NCI-H187 (cell line): ENCODE measurements at regions not wholly inside any gene's neighbourhood (a gene's known extent, or its start where the extent isn't known, plus 50 kb on each side); places are given as distances from the start of the nearest gene placed in this dataset.
"Not testable (repeated sequence)": the region's sequence is repeated elsewhere in the genome, so short reads cannot be mapped to it uniquely, and the experiment has no call there.

ENCODE experiments used
- DNase-seq, 2 experiments: peaks; one replicate each; lab custom pipeline; 2025; lab: John Stamatoyannopoulos, UW

DNA sequence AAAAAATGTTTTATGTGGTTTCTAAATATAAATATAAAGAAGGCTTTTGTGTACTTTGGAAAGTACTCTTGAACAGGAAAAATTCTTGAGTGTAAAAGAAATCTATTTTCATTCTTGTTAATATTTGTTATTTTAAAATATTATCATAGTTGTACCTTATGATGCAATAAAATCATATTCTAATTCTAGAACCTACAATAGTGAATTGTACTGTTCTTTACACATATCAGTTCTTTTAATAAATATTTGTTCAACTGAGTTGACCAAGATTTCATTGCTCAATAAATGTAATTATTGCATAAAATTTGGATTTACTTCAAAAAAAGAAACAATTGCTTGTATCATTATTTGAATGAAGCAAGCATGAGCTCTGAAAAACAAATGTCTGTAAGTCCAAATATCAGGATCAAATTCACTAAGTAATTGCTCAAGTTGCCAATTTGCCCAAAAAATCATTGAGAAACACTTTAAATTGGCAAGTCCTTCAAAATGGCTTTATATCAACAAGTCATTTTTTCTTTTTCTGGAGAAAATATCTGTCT is 191.6 kb upstream of the SLC16A7 start:
- DNase-seq = no peak

DNA sequence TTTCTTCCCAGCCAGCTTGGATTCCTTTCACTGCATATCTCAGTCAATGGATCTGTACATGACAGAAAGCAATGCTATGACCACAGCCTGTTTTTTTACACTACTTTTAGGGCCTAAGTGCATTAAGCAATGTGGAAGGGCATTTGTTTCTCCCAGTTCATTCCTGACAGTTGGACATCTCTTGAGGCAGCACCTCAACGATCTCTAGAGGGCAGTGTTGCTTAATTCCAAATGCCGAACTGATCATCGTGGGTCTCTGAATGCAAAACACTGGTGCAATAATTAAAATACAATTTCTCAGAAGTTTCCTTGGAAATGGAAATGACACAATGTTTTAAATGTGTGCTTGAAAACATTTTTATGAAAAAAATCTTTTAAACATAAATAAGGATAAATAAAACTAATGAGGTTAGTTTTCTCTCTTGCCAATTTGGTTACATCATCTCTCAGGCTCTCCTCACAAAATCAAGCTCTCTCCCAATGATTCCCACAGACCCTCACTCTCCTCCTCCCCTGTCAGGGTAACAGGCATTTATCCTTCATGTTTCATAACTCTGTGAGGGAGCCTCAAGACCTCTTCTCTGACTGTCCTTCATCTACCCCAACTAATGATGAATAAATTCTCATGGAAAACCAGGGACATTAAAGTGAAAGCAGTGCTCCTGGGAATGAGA is 192.4 kb upstream of the SLC16A7 start:
- DNase-seq = peak; percentile 39 to 43

DNA sequence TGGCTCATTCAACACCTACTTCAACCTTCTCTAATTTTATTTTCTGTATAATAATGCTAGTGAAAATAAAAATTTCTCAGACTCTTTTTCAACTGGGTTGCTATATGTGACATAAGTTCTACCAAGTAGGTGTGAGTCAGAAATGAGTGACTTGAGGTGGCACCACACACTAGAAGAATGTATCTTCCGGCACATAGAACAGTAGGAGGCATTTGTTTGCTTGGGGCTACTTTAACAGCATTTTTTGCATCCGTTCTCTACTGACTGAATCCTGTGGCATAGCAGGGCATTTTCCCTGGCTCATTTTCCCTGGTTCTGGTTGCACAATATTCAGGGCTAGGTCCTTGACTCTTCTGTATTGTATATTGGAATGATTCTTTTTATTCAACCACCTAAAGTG is 194.0 kb upstream of the SLC16A7 start:
- no peak for DNase-seq

DNA sequence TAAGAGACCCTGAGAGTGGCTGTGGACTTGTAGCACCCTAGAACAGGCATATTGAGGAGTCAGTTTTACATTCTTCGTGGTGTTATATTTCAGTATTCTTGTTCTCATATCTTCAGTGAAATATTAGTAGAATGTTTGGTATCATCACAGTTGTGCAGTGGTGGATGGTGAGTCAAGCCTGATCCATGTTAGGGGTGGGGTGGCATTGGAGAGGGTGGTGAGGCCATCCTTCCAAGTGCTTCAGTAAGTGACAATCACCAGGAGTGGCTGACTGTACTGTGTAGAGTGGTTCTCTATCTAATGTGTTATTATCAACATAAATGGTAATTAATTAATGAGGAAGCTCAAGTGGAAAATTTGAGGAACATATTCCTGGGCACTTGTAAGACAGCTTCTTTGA is 197.7 kb upstream of the SLC16A7 start:
- no peak for DNase-seq

DNA sequence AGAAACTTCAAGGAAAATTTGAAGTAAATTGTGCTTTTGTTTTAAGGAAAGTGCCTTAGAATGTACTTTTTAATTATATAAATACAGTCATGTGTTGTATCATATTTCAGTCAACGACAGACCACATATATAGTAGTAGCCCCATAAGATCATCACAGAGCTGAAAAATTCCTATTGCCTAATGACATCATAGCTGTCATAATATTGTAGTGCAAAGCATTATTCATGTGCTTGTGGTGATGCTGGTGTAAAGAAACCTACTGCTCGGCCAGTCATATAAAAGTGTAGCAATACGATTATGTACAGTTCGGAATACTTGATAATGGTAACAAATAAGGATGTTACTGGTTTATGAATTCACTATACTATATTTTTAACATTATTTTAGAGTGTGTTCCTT is 198.9 kb upstream of the SLC16A7 start:
- no peak for DNase-seq

DNA sequence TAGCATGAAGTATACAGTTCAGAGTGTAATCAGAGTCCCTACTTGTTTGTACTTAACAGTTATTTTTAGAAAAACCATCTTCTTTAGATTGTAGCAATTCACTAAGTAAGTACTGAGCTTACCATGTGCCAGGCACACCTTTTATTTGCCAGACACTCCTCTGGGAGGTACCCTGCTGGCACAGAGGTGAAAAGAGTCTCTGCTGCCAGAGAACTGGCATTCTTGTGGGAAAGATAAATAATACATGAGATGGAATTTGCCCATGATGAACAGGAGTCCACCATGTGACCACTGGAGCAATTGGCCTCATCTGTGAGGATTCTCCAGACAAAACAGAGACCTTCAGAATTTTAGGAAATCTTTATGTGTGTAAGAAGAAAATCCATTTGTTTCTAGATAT is 199.3 kb upstream of the SLC16A7 start:
- no peak for DNase-seq

DNA sequence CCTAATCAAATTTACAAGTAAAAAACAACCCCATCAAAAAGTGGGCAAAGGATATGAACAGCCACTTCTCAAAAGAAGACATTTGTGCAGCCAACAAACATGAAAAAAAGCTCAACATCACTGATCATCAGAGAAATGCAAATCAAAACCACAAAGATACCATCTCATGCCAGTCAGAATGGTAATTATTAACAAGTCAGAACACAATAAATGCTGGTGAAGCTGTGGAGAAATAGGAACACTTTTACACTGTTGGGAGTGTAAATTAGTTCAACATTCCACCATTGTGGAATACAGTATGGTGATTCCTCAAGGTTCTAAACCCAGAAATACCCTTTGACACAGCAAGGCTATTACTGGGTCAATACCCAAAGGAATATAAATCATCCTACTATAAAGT is 200.5 kb upstream of the SLC16A7 start:
- not testable (repeated sequence) for DNase-seq

DNA sequence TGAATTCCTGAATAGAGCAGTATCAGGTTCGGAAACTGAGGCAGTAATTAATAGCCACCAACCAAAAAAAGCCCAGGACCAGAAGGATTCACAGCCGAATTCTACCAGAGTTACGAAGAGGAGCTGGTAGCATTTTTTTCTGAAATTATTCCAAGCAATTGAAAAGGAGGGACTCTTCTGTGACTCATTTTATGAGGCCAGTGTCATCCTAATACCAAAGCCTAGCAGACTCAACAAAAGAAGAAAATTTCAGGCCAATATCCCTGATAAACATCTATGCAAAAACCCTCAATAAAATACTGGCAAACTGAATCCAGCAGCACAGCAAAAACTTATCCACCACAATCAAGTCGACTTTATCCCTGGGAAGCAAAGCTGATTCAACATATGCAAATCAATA is 202.3 kb upstream of the SLC16A7 start:
- no peak for DNase-seq

DNA sequence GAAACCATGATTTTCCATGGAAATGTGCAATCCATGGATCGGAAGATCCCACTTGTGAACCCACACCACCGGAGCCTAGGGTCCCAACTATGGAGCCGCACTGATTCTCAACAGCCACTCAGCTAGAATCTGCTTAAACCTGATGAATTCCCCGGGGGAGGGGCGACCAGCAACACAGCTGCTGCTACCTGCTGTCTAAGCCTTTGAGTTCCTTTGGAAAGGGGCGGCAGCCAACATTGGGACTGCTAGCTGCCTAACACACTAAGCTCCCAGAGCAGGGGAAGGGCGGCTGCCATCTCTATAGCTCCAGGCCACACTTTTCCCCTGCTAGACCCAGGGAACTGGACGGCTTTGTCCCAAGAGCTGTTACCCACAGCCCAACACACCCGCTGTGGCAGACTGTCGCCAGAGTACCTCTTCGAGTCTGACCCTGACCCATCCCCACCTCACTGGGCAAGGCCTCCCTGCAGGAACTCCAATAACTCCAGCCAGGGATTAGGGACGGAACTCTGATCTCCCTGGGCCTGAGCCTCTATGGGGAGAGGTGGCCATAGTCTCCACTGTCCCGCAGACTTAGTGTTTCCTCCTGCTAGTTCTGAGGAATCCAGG is 205.8 kb upstream of the SLC16A7 start:
- no peak for DNase-seq

DNA sequence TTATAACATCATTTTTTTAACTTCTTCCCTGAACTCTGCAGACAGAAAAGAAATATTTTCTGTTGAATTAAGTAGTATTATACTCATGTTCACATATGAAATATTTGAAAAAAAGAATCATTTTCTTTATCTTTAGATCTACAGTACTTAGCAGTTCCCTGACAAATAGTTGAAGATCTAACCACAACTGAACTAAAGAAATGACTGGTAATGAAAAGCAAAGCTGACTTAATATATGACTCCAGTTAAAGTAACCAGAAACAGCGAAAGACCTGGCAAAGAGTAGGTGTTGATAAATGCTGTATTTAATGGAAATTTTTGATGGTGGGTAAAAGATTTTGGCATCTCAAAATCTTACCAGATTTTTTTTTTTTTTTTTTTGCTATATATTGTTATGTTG is 207.1 kb upstream of the SLC16A7 start:
- DNase-seq = no peak

DNA sequence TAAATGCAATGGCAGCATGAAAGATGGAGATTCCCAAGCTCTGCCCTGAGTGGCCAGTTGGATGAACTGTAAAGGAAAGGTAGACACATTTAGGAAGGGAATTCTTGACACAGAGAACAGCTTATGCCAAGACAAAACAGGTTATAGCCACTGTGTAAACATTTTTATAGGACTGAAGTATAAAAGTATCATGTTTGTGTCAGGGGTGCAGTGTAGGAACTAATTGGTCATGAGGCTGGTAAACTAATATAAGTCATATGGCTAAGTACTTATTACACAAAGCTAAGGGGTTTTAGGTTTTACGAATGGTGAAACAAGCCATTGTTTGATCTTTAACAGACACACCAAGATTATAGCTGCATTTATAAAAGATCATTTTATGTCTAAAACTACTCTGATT is 207.7 kb upstream of the SLC16A7 start:
- DNase-seq = no peak

DNA sequence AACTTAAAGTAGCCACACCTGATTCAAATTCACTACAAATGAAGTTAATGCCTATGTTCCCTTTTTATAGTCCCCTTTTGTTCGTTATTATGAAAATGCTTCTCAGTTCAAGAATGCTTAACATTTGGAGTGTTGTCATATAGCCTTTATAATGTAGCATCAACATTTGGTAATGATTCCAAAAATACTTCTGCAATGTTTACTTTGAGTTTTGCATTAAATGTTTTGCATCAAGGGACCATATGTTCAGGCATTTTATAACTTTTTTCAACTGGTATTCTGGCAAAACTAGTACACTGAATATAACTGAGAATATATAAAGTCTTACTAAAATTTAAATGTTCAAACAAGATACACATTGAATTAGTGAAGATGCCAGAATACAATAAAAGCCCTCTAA is 209.6 kb upstream of the SLC16A7 start:
- DNase-seq = no peak

DNA sequence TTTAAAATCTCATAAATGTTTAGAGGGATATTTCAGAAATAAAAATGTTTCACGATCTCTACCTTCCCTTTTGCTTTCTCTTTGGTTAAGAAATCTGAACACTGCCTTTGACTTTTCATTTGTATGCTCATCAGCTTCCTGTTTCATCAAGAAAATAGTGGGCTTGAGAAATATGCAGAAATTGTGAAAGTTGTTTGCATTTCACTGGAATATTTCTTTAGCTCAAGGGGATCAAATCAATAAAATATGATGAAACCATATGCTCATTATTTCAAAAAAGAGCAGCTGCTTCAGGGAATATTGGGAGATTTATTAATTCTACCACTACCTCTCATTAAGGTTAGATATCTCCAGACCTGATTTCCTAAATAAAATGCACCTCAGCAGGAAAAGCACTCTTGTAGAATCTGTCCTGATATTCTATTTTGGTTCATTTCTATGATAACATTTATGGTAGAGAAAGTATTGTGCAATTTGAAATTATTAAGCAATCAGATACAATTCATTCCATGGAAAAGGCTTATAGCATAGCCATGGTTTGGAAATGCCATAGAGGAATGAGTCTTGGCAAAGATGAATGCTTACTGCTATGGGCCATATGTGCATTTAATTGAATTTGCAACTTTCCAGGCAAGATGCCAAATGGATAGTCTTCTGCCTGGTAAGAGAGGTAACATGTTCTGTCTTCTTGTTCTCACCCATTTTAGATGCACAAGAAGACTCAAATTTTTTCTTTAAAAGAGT is 212.6 kb upstream of the SLC16A7 start:
- no peak for DNase-seq

DNA sequence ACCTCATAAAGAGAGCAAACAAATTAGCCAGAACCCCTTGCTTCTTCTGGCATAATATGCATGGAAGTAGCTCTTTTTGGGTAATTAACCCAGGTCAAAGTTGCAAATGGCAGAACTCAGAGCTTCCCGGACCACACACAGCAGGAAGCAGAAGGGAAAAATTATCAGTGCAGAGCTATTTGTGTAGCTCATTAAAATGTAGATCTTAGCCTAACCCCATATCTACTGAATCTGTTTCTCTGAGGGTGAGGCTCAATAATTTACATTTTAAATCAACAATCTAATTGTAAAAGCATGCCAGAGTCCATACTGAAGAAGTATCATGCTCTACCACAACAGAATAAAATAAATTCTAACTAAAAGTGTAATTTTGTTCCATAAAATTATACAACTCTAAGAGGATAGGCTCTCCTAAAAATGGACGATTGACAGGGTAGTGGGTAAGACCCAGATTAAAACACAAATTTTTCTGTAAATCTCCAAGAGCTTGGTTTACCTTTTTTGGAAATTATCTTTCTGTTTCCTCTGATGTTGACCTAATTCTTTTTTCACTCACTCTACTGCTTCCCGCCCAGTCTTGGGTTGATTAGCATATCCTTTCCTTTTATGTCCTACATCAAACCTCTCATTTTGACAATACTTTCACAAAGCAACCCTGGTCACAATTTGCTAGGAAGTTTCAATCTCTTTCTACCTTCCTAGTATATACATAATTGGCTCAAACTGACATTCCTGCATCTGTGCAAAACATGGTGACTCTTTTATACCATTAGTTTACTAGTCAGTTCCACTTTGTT is 213.3 kb upstream of the SLC16A7 start:
- DNase-seq = no peak

DNA sequence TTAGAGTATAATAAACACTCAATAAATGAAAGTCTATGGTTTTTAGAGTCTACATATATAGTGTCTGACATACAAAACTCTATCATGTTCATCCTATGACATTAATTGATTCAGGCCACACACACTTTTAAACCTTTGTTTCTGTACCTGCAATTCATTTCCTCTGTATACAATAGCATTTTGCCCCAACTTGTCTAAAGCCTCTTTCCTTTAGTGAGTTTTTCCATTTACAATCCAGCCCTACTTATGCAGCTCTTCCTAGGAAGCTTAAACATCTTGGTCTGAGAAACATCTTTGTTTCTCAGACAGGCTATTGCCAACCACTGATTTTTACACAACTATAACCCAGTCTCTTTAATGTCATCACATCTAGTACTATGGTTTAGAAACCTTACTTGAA is 214.7 kb upstream of the SLC16A7 start:
- DNase-seq = no peak

DNA sequence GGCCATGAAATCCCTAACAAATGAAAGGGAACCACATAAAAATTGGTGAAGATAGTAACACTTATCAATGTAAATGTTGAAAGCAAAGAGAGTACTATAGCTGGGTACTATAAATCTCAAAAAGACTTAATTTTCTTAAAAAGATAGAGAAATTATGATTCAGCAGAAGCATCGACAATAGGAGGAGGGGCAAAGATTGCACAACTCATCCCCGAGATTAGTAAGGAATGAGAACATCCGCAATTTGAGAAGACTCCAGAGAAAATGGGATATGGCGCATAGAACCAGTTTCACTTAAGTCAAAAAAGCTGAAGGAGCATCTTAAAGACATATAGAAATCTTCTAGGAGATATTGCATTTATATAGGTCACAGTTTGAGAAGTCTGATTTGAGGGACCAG is 220.2 kb upstream of the SLC16A7 start:
- DNase-seq = no peak

DNA sequence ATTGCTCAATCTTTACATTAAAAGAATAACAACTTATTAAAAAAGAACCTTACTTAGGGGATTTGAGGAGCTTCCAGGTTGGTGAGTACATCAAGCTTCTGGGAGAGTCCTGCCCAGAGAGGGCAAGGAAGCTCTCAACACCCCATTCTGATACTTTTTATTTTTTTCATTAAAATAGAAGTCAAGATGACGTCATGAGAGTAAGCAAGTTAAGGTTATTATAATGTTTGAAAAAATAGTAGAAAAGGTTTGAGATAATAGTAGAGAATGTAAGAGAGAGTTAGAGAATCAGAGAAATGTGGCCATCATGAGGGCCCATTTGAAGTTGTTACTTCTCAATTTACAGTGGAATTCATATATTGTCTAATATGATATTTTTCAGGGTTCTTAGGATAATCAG is 221.0 kb upstream of the SLC16A7 start:
- no peak for DNase-seq

DNA sequence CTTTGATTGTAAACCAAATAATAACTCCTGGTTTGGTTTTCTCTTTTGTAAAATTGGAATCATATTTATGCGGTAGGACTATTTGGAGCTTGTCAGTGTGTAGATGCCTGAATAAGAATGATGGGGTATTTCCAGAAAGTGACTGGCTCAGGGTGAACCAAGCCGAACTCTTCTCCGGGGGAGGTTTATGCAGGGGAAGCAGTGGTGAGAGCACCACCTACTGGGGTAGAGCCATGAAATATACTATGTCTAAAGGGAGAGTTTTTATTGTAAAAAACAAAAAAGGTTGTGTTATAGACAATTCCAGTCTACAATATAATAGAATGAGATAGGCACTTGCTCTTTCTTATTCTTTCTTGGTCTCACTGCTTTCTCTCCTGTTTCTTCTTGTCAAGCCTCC is 222.9 kb upstream of the SLC16A7 start:
- DNase-seq = no peak

DNA sequence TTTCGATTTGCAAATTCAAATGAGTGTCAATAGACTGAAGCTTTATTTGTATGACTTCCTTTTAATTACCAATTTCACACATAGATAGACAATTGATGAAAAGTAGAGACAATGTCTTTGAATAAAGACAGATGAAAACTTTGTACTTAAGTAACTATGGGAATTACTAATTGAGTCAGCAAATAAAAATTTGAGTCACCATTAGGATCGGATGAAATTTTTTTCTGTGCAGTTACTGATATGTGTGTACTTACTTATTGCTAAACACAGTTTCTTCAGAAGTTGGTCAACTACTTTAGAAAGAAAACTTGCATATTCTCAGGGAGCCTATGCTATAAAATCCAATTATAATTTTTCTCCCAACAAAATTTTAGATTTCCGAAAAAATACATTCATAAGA is 224.9 kb upstream of the SLC16A7 start:
- DNase-seq = no peak

DNA sequence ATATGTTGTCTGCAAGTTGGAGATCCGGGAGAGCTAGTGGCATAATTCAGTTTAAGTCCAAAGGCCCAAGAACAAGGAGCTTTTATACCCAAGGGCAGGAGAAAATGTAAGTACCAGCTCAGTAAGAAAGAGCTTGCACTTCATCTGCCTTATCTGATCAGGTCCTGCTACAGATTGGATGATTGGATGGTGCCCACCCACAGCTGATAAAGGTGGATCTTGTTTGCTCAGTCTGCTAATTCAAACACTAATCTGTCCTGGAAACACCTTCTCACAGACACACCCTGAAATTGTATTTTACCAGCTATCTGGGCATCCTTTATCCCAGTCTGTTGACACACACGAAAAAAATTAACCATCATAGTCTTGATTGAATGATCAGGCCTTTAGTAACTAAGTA is 230.7 kb upstream of the SLC16A7 start:
- no peak for DNase-seq

DNA sequence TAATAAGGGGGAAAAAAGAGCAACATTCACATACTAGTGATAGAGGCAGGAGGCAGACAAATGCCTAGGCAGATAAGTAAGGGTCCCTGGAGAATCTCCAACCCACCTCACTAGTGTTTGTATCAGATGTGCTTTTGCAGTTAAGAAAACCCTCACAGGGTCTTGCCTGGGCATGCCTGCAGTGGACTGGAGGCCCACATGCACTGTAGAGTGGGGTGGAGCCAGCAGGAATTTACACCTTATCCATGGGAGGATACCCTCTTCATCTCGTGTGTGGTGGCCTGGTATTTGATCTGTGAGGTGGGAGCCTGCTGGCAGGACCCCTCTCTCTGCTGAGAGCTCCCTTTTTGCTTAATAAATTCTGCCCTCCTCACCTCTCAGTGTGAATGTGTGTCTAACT is 238.0 kb upstream of the SLC16A7 start:
- DNase-seq = no peak

DNA sequence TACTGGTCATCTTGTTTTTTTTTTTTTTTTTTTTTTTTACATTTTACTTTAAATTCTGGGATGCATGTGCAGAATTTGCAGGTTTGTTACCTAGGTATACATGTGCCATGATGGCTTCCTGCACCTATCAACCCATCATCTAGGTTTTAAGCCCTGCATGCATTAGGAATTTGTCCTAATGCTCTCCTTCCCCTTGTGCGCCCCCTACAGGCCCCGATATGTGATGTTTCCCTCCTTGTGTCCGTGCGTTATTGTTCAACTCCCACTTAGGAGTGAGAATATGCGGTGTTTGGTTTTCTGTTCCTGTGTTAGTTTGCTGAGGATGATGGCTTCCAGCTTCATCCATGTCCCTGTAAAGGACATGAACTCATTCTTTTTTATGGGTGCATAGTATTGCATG is 249.6 kb upstream of the SLC16A7 start:
- not testable (repeated sequence) for DNase-seq
